ENCODE measurements at regions not wholly inside any gene's neighbourhood (a gene's known extent, or its start where the extent isn't known, plus 50 kb on each side); places are given as distances from the start of the nearest gene placed in this dataset.

DNA sequence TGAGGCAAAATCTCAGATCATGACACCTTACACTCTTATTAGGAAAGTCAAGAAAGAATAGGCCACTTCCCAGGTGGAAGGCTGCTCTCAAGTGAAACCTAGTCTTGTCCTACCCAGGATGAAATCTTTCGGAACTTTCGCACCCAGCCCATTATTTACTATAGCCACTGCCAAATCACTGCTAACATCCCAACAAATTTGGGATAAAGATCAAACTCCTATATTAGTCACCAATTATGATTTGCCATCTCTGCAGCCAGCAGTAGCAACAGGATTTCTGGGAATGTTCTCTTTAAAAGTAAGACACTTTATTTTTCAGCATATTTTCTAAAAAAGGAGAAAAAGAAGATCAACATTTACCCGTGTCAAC, 224.6 kb downstream of the GAS1 start:
- DNase-seq: no peak

DNA sequence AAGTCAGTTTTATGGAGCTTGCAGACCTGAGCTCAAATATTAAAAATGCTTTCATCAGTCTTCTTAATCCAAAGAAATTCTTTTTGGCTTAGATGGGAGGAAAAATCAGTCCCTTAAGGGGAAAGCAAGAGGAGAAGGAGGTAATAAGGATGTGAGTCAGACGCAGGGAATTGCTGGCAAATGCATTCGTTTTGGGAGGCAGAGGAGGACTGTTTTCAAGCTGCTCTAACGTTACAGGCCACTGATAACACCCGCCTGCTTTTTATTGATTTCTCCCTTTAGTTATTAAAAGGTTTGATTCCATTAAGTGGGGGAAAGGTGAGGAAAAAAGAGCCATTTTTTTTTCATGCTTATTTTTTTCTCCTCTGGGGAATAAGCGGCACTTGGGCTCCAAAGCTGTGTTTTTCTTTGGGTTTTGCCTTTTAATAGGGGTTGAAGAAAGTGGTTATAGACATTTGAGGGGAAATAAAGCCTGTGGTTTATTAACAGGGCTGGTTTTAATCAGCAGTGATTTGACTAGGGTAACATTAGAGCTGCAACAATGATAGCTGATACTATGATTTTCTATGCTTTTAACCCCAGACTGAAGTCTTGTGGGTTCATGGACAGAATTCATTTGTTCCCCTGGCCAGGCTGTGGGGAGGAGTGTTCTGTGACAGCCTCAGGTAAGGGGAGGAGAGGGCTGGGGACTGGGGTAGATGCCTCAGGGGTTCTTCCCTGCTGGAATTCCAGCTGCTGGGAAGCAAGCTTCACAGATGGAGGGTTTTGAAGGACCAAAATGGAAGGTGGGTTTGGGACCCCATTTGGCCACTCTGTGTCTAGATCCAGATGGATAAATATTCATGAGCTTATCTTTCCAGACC, 225.2 kb downstream of the GAS1 start:
- DNase-seq: peak; percentile 92

DNA sequence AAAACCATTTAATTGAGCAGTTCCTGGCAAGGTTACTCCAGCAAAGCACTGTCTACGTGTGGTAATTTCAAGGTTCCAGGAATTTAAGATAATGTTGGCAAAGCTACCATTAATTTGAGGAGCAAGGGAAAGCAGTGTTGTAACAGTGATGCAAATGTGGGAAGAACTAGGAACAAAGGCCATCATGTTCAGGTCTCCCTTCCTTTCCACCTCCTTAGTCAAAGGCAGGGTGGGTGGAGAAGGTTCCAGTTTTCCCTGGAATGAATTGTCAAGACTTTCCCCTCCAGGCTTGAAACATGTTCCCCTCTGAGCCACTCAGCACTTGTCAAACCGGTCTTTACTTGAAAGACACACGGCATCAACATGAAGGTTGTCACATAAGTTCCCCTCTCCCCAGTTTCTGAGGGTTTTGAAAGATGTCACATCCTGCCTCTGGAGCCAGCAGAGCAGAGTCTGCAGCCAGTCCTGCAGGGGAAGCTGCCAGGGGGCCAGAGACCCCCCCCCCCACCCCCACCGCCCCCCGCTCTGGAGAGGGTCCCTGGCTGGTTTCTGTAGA, 226.0 kb downstream of the GAS1 start:
- DNase-seq: no peak

DNA sequence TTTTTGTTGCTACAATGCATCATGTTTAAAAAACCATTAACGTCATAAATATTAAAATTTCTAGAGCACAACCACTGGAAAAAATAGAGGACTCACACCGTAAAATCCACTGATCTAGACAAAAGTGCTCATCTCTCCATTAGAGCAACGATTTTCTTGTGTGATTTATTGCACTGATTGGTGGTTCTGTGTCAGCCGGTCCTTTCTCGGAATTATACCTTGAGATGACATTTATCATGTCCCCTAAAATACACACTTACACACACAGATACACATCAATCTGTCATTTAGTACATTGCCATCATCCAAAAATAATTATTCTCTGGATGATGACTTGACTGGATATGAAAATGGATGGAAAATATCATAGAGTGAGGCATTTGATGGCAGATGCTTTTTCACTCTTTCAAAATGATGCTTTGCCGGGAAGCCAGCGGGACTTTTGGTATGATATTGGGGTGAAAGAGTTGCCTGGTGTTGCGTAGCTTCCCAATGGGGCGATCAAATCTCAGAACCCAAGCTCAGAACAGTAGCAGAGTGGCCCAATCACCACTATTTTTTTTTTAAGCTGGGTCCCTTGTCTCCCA, 226.6 kb downstream of the GAS1 start:
- no peak for DNase-seq

DNA sequence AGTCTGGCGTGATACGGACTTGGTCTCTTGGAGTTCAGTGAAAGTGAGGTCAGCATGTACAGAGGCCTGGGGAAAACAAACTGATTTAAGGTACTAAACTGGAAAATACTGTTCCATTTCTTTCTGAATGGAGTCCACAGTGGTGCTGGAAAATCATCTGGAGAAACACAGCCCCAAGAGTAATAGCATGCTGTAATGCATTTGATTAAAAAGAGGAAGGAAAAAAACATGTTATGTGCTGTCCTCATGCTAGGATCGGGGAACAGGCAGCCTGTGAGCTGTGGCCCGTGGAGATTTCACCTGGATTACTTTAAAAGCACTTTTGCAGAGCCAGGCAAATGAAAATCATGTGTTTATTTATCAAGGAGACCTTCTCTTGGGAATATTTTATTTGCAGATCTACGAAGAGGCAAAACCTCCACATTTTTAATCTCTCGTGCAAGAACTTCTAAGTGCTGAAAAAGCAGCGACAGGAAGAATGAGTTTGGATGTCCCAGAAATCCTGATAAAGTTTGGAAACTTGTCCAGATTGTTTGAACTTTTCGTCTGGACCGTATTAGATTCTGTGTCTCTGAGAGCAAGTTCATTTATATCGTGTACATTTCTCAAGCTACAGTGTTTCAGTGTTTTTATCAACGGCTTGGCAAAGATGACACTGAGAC, 228.8 kb downstream of the GAS1 start:
- no peak for DNase-seq

DNA sequence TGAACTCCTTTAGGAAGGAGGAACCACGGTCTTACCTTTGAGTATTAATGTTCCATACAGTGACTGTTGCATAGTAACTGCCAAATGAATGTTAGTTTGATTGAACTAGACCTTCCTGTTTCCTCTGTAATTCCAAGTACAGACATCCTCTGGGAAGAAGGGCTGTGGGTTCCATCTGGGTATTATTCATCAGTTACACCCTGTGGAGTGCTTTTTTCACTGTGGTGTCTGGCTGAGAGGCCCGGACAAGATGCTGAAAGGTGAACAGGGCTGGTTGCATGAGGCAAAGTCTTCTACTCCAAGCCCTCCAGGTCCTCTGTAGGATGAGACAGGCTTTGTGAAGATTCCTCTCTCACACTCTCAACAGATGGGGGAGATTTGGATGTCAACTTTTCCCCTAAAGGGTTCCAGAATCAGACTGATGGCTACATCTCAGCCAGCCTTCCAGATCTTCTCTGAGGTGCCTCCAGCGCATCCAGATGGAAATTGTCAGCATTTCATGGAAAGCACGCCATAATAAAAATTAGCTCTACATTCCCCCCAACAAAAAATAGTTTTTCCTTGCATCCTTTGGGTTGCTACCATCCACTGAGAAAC, 230.9 kb downstream of the GAS1 start:
- DNase-seq: no peak

DNA sequence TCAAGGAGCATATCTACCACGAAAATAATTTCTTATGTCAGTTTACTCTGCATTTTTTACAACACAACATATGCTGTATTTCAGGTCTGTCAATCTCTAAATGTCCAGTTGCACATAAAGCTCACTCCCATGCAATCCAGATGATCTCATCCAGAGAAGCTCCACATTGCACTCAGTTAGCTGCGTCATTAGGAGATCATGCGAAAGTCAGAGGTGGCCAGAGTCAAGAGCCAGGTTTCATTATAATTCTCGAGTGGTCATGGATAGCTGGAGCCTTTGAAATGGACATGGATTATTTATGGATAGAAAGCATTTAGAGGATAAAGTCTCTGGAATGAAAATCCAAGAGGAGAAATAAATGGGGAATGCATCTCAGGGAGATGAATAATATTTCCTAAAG, 232.3 kb downstream of the GAS1 start:
- peak; percentile 78 for DNase-seq

DNA sequence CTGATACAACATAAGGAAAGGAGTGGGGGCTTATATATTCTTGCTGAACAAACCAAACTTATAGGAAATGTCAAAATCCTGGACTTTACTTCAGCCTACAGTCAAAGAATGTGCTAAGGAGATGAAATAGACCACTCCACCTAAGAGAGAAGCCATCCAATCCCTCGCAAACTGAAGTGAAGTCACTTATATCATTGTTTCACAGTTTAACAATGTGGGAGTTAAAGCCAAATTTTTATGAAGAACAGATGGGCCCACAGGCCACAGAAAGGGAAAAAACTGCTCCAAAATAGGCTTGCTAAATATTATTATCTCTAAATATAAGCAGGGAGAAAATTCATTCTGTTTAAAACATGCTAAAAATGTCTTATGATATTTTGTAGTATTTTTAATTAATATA, 233.3 kb downstream of the GAS1 start:
- peak; percentile 75 for DNase-seq

DNA sequence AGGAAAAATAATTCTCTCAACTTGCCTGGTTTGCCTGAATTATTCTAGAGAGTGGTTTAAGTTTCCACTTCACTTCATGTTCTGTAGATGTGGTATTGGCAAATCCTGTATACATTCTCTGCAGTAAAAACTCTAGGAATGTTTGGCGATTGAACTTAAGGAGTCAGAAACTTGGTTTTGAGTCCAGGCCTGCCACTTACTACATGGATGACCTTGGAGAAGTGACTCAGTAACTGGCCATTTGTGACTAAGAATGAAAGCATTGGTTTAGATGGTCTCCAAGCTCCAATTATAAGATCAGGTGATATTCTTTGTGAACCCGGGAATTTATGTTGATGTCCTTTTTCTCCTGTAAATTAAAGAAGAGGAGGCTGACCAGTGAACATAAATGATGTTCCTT, 233.8 kb downstream of the GAS1 start:
- DNase-seq: no peak

DNA sequence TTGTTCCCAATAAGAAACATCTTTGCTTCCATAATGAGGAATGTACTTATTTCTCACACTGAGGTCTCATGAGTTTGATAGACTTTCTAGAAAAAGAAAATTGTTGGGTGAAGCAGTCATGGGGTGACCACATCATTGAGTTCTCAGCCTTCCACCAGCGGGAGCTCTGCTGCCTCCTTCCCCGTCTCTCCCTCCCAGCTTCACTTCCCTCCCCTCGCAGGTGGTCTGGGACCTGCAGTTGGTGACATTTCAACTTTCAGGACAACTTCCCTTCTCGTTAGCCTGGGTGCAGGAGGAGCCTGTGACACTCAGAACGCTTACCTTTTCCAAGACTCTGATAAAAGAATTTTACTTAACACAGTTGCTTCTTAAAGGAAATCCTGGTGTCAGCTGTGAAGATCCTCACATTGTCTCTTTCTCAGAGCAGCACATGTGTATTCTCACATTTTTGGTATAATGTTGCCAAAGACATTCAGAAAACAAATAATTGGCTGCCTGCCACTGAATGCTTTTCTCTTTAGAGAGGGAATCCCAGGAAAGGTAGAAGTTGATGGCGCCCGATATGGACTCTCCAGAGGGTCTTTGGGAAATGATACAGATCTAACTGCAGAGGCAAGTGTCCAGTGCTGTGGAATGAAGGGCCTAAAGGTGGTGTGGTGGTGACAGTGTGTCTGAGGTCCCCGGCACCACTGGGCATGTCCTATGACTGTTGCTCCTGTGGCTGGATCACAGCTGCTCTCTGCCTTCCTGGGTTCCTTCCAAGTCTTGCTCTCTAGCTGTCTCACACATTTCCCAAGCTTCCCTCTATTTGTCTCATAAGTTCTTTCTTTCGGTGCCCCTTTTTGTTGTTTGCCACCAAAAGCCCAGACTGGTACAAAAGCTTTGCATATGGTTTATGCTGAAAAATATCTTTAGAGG, 238.1 kb downstream of the GAS1 start:
- no peak for DNase-seq

DNA sequence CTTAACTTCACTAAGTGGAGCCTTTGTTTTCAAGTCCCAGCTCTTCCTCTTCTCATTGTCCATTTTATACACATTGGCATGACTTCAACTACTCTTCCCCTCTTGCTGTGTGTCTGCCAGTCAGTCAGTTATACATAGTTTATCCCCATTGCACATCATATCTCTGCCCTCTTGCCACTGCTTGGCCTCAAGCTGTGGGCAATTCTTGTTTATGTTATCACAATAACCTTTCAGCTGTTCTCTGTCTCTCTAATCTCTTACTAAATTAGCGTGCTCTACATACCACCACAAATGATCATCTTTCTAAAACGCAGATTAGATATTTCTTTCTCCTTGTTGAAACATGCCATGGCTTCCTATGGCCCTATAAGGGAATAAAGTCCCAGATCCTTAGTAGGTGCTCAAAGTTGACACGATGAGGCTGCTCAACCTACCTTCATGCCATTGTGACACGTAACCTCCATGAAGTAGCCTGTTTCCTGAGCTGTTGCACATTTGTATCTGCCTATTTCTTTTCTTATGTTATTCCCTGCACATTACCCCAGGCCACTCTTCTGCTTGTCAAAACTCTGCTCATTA, 239.3 kb downstream of the GAS1 start:
- DNase-seq: no peak

DNA sequence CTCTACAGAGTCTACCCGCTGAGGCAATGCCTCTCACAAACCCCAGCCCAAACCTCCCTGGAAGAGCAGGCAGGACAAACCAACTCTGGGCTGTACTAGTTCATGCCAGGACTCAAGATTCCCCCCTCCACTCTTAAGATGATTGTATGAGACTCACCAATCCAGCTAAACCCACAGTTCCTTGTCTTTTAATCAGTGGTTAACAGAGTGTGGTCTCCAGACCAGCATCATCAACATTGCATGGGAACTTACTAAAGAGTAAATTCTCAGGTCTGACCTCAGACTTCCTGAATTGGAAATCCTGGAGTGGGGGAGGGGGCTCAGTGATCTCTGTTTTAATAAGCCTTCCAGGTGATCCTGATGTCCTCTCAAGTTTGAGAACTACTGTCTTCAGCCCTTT, 240.9 kb downstream of the GAS1 start:
- no peak for DNase-seq

DNA sequence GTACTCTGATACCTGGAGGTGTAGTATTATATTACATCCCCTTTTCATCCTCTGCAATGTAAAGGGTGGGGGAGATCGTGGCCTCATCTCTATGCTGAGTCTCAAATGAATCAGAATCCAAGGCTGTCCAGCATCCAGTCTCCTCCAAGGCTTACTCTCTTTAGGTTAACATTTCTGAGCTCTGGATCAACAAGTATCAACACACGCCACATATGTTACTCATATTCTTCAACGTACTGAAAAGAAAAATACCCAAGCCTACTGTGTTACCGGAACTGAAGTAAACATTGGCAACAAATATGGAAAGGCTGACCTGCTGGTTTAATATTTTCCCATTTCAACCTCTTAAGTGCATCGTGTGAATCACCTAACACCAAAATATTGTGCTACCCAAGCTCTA, 241.8 kb downstream of the GAS1 start:
- no peak for DNase-seq

DNA sequence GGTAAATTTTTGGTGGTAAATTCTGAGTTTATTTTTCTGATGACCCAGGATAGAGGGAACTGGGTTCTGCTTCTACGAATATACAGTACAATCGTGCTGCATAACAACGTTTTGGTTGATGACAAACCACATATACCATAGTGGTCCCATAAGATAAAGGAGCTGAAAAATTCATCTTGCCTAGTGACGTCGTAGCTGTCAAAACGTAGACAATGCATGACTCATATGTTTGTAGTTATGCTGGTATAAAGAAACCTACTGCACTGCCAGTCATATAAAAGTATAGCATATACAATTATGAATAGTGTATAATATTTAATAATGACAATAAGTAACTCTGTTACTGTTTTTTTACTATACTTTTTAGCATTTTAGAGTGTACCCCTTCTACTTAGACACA, 244.0 kb downstream of the GAS1 start:
- DNase-seq: no peak

DNA sequence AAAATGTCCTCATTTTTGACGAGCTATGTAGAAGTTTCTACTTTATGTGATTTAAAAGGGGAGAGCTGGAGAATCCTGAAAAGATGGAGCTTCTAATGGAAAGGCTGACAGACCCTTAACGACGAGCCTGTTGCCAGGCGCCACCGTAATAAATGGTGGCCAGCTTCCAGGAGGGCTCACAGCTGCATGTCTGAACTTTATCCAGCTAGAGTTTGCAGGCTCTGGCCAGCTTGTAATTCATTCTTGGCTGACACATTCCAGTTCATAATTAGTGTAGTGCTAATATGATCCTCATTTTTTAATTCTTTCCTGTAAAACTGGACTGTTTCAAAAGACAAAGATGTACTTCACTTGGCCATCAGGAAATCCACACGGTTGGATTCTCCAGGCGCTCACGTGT, 246.7 kb downstream of the GAS1 start:
- peak; percentile 88 for DNase-seq

DNA sequence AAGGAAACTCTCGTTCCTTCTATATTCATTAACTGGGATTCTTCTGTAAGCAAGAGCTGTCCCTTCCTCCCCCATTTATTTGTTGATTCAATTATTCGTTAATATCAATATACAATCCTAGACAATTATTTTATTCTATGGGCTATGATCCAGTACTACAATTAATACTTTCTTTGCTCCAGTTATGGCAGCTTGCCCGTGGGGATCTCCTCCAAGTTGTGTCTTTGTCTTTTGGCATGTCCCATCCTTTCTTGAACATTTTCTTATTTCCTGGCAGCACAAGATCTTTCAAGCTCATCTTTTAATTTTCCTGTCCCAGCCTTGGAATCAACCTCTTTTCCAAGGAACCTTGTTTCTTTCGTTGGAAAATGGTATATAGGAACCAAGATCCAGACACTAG, 249.3 kb downstream of the GAS1 start:
- no peak for DNase-seq

DNA sequence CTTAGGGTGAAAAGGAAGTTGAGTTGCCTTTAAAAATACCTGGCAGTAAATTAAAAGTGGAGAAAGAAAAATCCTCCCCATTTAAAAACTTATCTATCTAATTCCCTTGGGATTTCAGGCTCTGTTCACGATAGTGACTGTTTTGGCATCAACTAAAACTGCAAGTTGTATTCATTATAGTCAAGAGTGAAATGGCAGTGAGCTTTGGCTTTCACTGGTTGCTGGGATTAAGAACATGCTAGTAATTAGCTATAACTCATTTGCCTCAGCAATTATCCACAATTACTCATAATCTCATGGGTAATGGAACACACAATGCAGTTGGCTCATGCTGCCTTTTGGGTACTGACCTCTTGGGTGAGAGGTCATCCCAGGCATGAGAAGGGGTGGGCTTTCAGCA, 250.1 kb downstream of the GAS1 start:
- DNase-seq: no peak

DNA sequence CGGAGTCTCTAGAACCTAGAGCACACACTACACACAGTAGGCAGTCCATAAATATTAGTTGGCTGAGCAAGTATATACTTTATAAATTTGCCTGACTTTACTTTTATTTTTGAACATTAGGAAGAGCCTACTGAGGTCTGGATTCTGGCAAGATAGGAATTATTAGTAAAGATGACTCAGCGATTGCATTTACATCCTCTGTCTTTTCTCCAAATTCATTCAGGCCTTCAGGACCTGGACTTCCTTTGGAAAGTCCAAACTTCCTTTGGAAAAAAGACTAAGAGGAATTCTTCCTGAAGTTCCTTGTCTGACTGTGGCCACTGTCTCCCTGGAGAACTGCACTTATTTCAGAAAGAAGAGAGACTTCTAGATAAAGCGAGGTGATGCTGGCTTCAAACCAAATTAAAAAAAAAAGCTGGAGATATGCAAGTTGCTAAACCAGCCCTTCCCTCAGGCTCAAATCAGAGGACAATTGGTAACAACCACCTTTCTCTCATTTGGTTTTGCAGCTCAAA, 251.3 kb downstream of the GAS1 start:
- no peak for DNase-seq

DNA sequence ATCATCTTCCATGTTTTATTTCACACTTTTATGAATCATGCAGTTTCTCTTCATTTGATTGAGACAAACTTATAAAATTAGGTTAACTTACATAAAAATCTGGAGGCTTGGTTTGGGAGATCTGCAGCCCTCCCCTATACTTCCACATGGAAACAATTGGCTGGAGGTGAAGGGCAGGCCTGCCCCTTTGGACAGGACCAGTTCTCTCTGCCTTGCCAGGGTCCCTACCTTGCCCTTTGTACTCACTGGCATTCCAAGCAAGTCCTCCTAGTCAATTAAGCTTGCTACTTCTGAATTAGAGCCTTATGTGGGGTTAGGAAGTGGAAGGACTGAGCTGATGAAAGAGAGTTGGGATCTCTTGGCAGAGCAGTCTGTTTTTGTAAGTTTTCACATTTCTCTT, 257.3 kb downstream of the GAS1 start:
- DNase-seq: no peak

DNA sequence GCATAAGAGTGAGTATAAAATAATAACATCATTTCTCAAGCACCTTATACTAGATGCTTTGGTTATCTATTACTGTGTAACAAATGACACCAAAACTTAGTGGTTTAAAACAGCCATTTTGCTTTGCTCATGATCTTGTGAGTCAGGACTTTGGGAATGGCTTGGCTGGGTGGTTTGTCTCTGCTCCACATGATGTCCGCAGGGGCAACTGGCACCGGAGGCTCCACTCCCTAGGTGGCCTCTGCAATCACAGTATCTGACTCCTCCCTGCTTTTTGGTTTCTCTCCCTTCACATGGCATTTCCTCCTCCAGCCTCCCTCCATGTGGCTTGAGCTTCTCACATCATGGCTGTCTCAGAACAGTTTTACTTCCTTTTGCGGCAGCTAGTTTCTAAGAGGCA, 259.5 kb downstream of the GAS1 start:
- DNase-seq: no peak

DNA sequence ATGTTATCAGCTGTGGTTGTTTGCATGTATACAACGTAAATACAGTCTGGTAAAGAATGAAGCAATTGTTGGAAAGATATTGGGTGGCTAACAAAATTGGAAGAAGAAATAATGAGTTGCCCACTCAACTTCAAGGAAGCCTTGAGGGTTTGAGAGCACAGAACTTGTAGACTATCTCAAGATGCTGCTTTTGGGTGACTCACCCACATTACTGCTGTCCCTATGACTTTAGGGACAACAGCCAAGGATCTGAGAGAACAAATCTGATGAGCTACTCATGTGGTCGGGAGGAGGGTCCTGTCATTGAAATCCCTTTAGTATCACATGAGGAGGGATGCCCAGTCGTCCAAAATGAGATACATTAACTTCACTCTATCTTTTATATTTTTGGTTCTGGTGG, 261.8 kb downstream of the GAS1 start:
- DNase-seq: no peak

DNA sequence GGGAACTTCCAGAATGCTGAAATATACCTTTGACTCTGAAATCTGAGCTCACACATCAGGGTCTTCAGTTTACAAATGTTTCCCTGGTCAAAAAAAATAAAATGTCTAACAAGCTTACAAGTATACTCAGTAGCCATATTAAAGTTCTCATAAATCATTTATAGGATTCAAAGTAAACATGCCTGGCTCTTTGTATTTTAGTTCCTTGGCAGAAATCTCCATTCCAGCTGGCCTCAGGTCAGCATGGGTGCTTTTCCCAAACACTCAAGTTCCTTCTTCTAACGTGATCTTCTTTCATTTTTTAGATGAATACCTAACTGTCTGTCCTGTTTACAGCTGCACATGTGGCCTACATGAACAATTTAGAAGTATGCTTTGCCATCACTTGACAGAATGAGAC, 263.2 kb downstream of the GAS1 start:
- no peak for DNase-seq
